ENCODE measurements at regions not wholly inside any gene's neighbourhood (a gene's known extent, or its start where the extent isn't known, plus 50 kb on each side); places are given as distances from the start of the nearest gene placed in this dataset.

- Histone ChIP-seq H3K23me2 (ENCODE audit: low read depth, low read length) (no peaks in the 10 kb centered on the region), H3K9me3 (ENCODE audit: insufficient read depth in 2 of 2, low read depth in 1 of 2, low read length in 1 of 2) (no peaks in the 10 kb centered on the region), H2BK120ac (replicated peaks; ENCODE audit: low read depth, low read length) (no peak overlapping the region), H3K79me2 (ENCODE audit: control insufficient read depth in 1 of 2, insufficient read depth in 2 of 2, low read length in 2 of 2) (no peaks in the 10 kb centered on the region), H2AK5ac (ENCODE audit: low read depth, low read length) (no peak overlapping the region), H3K27me3 (replicated peaks in 1 of 4; ENCODE audit: control insufficient read depth in 3 of 4, extremely low read depth in 1 of 4, insufficient read depth in 3 of 4, low read length in 3 of 4) (no peaks in the 10 kb centered on the region), H4K8ac (ENCODE audit: extremely low read depth, insufficient read depth, low read length) (no peak overlapping the region), H3K9ac (replicated peaks in 1 of 4; ENCODE audit: extremely low read depth in 1 of 4, low read depth in 3 of 4, low read length in 3 of 4) (no peak overlapping the region), H3K56ac (replicated peaks; ENCODE audit: insufficient read length, low read depth, low read length) (no peak overlapping the region), H4K91ac (replicated peaks; ENCODE audit: insufficient read length, low read length) (no peak overlapping the region), H3K18ac (ENCODE audit: extremely low read depth, low read length) (no peak overlapping the region), H3K79me1 (ENCODE audit: low read depth, low read length) (no peaks in the 10 kb centered on the region), H3K36me3 (ENCODE audit: control insufficient read depth in 2 of 4, insufficient read depth in 4 of 4, low read length in 3 of 4) (no peaks in the 10 kb centered on the region), H4K20me1 (replicated peaks in 1 of 2; ENCODE audit: control insufficient read depth in 1 of 2, insufficient read depth in 2 of 2, low read length in 2 of 2) (no peaks in the 10 kb centered on the region), H2AFZ (ENCODE audit: low read length) (no peak overlapping the region), H3K4me3 (ENCODE audit: extremely low read depth in 1 of 4, insufficient read depth in 2 of 4, low read depth in 3 of 4, low read length in 4 of 4) (no peak overlapping the region), H2BK15ac (ENCODE audit: low read length) (no peak overlapping the region), H3K23ac (ENCODE audit: insufficient read length) (no peak overlapping the region), H4K5ac (ENCODE audit: insufficient read length, low read depth, low read length) (no peak overlapping the region), H2BK5ac (ENCODE audit: low read depth, low read length) (no peak overlapping the region), H3K4me2 (ENCODE audit: insufficient read depth in 1 of 2, low read depth in 2 of 2, low read length in 2 of 2) (no peak overlapping the region), H2BK12ac (ENCODE audit: low read depth, low read length) (no peak overlapping the region), H3K4me1 (replicated peaks in 1 of 4; ENCODE audit: control insufficient read depth in 3 of 4, insufficient read depth in 4 of 4, low read length in 3 of 4) (peaks cover 0 to 7% (median 0%) of the 10 kb centered on the region in 4 experiments; a peak in 2 of 7 replicates), H3K27ac (ENCODE audit: low read depth, low read length) (no peak overlapping the region), H2BK20ac (ENCODE audit: low read length) (no peak overlapping the region), H3K14ac (ENCODE audit: insufficient read length) (no peak overlapping the region), H3K4ac (replicated peaks; ENCODE audit: insufficient read length, low read depth, low read length) (no peak overlapping the region)
- 90% methylated on average over 1 of the region's 1 CpG; no CpG with 5 or more reads in 1 of the 2 experiments for WGBS, 2 experiments (ENCODE audit: extremely low coverage in 1 of 2, insufficient coverage in 1 of 2, insufficient read length in 1 of 2, insufficient replicate concordance in 2 of 2, low coverage in 1 of 2, low lambda C conversion rate in 2 of 2, missing lambda C conversion rate in 1 of 2)
- no peak for TF ChIP-seq BACH1 (IDR thresholded peaks at IDR 0.05; ENCODE audit: low read length)
- no peak for TF ChIP-seq USF2 (IDR thresholded peaks at IDR 0.05; ENCODE audit: low read length)
- no peak for TF ChIP-seq CHD1 (IDR thresholded peaks at IDR 0.05; ENCODE audit: low read depth, low read length)
- no peak for TF ChIP-seq CREB1 (IDR thresholded peaks at IDR 0.05)
- no peak for TF ChIP-seq RNF2 (IDR thresholded peaks at IDR 0.05; ENCODE audit: borderline replicate concordance, low read depth, low read length, missing control alignments, poor library complexity, severe bottlenecking)
- no peak for TF ChIP-seq SRF (IDR thresholded peaks at IDR 0.05; ENCODE audit: low read depth, low read length)
- ChIA-PET POLR2A (ENCODE audit: partially characterized antibody) (no interaction called here), CTCF (ENCODE audit: partially characterized antibody) (interaction anchor here (0.6 kb wide), 1 partner anchor 1190 kb away, joined by 5 read pairs; no protein-coding TSS in a partner anchor)
- no peak for DNase-seq (ENCODE audit: low read depth in 1 of 2, low spot score in 2 of 2)
- no peak for FAIRE-seq
These were observed 70.2 kb upstream of the RAPH1 start for GRCh38 chr2:203605302-203605701.
